Lung (tissue), 11 donors: ENCODE measurements at regions not wholly inside any gene's neighbourhood (a gene's known extent, or its start where the extent isn't known, plus 50 kb on each side); places are given as distances from the start of the nearest gene placed in this dataset.

Experiments used
- ATAC-seq: fragments of 200-7000 bp; cut with Tn5 transposase; one replicate; pipeline ENCODE4 v1.9.1; 2020; ENCODE audit warnings: moderate number of reproducible peaks; ENCODE audit not compliant: insufficient read depth, low FRiP score
- DNase-seq, 3 donors: peaks; one replicate each; pipeline ENCODE4 v3.0.0-alpha.2; 2013 to 2017
- H3K27ac ChIP-seq, 2 donors: one replicate each; pipeline ENCODE4 v1.5.1; 2013; ENCODE audit warnings: mild to moderate bottlenecking in 2 of 2, moderate library complexity in 2 of 2, control low read depth in 1 of 2, inconsistent platforms in 1 of 2, low read depth in 1 of 2, low read length in 1 of 2
- H3K27me3 ChIP-seq, 3 donors: one replicate each; pipeline ENCODE4 v1.5.1; 2013; ENCODE audit warnings: low read length in 2 of 3; ENCODE audit not compliant: control insufficient read depth in 3 of 3, insufficient read depth in 3 of 3
- H3K36me3 ChIP-seq, 4 donors: one replicate each; pipeline ENCODE4 v1.5.1; 2013; ENCODE audit warnings: low read length in 4 of 4, mild to moderate bottlenecking in 1 of 4, moderate library complexity in 1 of 4; ENCODE audit not compliant: control insufficient read depth in 4 of 4, insufficient read depth in 4 of 4
- H3K4me1 ChIP-seq, 5 donors: one replicate each; pipeline ENCODE4 v1.5.1; 2013; ENCODE audit warnings: low read length in 5 of 5, mild to moderate bottlenecking in 2 of 5, moderate library complexity in 1 of 5; ENCODE audit not compliant: control insufficient read depth in 5 of 5, insufficient read depth in 5 of 5
- H3K4me3 ChIP-seq: one replicate; pipeline ENCODE4 v1.5.1; 2013; ENCODE audit warnings: mild to moderate bottlenecking, control low read depth, moderate library complexity
- H3K9ac ChIP-seq, 2 donors: one replicate each; pipeline ENCODE4 v1.5.1; 2013; ENCODE audit warnings: low read length in 2 of 2, control low read depth in 1 of 2; ENCODE audit not compliant: insufficient read depth in 1 of 2
- H3K9me3 ChIP-seq, 4 donors: one replicate each; pipeline ENCODE4 v1.5.1; 2013; ENCODE audit warnings: low read length in 3 of 4, mild to moderate bottlenecking in 1 of 4, moderate library complexity in 1 of 4; ENCODE audit not compliant: control insufficient read depth in 4 of 4, insufficient read depth in 3 of 4
- CTCF ChIP-seq: IDR thresholded peaks from 2 replicates; pipeline ENCODE4 v1.5.1; 2012; ENCODE audit warnings: mild to moderate bottlenecking; ENCODE audit errors: control extremely low read depth, extremely low read depth
- WGBS, 2 donors: extraction: QIAGEN DNeasy Blood & Tissue Kit; methylation state at CpG; one replicate each; pipeline ENCODE4 v1.1.7; 2013; 5-methylcytosine and 5-hydroxymethylcytosine counted together
- donor health status: control.
- donor health status: control.
- donor health status: Bipolar disorder and iron deficiency.
- donor health status: healthy.
- donor health status: DM: yes; HTN: yes; CAD: no.

GRCh38 chr15:95715906-95716656 lies 614.4 kb upstream of the NR2F2 start:
- Histone ChIP-seq H3K9ac (no peak overlapping the region), H3K4me1 (peaks cover 0 to 23% (median 0%) of the 10 kb centered on the region in 5 donors), H3K36me3 (no peaks in the 10 kb centered on the region), H3K9me3 (no peaks in the 10 kb centered on the region), H3K27ac (no peak overlapping the region), H3K27me3 (no peaks in the 10 kb centered on the region), H3K4me3 (no peak overlapping the region)
- no peak for TF ChIP-seq CTCF
- no peak for DNase-seq
- no peak for ATAC-seq
- WGBS, 2 donors = 78 to 86% methylated on average over 6 of the region's 6 CpGs

GRCh38 chr15:95716708-95717107 lies 613.8 kb upstream of the NR2F2 start:
- H3K27me3 ChIP-seq = no peaks in the 10 kb centered on the region
- no peaks in the 10 kb centered on the region for H3K36me3 ChIP-seq
- peaks cover 0 to 23% (median 0%) of the 10 kb centered on the region in 5 donors for H3K4me1 ChIP-seq
- TF ChIP-seq CTCF = no peak
- no peak for ATAC-seq
- no peak overlapping the region for H3K4me3 ChIP-seq
- no peaks in the 10 kb centered on the region for H3K9me3 ChIP-seq
- H3K27ac ChIP-seq = no peak overlapping the region
- no peak overlapping the region for H3K9ac ChIP-seq
- no peak for DNase-seq

GRCh38 chr15:95718441-95718840 lies 612.1 kb upstream of the NR2F2 start:
- ATAC-seq (no peak), DNase-seq (peak in 1 of 3 donors; percentile 14)
- Histone ChIP-seq H3K27me3 (no peaks in the 10 kb centered on the region), H3K36me3 (no peaks in the 10 kb centered on the region), H3K27ac (no peak overlapping the region), H3K4me3 (no peak overlapping the region), H3K9me3 (no peaks in the 10 kb centered on the region), H3K9ac (no peak overlapping the region), H3K4me1 (peaks cover 0 to 15% (median 0%) of the 10 kb centered on the region in 5 donors)
- WGBS, 2 donors = 85 to 94% methylated on average over 7 of the region's 7 CpGs
- no peak for TF ChIP-seq CTCF
